Mucosa of gallbladder (tissue), 1 donor: ENCODE measurements at regions not wholly inside any gene's neighbourhood (a gene's known extent, or its start where the extent isn't known, plus 50 kb on each side); places are given as distances from the start of the nearest gene placed in this dataset.

Source experiments
- DNase-seq: peaks from one replicate; pipeline ENCODE4 v3.0.0-alpha.2; 2020; ENCODE audit warnings: low spot score
- donor health status: DM: no; HTN: no; CAD: no.

GRCh38 chr1:198861636-198862035 is 222.8 kb downstream of the PTPRC start:
- no peak for DNase-seq

GRCh38 chr1:198864695-198865094 is 225.9 kb downstream of the PTPRC start:
- no peak for DNase-seq

- no peak for DNase-seq
These were observed 226.5 kb downstream of the PTPRC start for GRCh38 chr1:198865319-198865718.

GRCh38 chr1:198867182-198867581 is 228.3 kb downstream of the PTPRC start:
- DNase-seq: no peak

- no peak for DNase-seq
These were observed 234.9 kb downstream of the PTPRC start for GRCh38 chr1:198873696-198874230.

GRCh38 chr1:198876371-198876871 is 237.6 kb downstream of the PTPRC start:
- no peak for DNase-seq

GRCh38 chr1:198878566-198878965 is 239.7 kb downstream of the PTPRC start:
- DNase-seq: no peak

GRCh38 chr1:198879711-198880306 is 241.0 kb downstream of the PTPRC start:
- no peak for DNase-seq

- no peak for DNase-seq
These were observed 241.6 kb downstream of the PTPRC start for GRCh38 chr1:198880397-198880796.

GRCh38 chr1:198880818-198881597 is 242.2 kb downstream of the PTPRC start:
- DNase-seq: no peak

- DNase-seq: no peak
These were observed 244.3 kb downstream of the PTPRC start for GRCh38 chr1:198883184-198883583.

- DNase-seq: no peak
These were observed 249.0 kb downstream of the PTPRC start for GRCh38 chr1:198887866-198888265.

GRCh38 chr1:198888379-198888943 is 249.6 kb downstream of the PTPRC start:
- DNase-seq: no peak

- no peak for DNase-seq
These were observed 250.3 kb downstream of the PTPRC start for GRCh38 chr1:198889101-198889500.

GRCh38 chr1:198889749-198890148 is 250.9 kb downstream of the PTPRC start:
- no peak for DNase-seq

- no peak for DNase-seq
These were observed 251.5 kb downstream of the PTPRC start for GRCh38 chr1:198890214-198890930.

GRCh38 chr1:198892065-198892464 is 253.2 kb downstream of the PTPRC start:
- no peak for DNase-seq

- no peak for DNase-seq
These were observed 254.3 kb downstream of the PTPRC start for GRCh38 chr1:198893141-198893540.

GRCh38 chr1:198893763-198894444 is 255.1 kb downstream of the PTPRC start:
- DNase-seq: no peak

GRCh38 chr1:198901266-198901665 is 262.4 kb downstream of the PTPRC start:
- no peak for DNase-seq

GRCh38 chr1:198902655-198903054 is 263.8 kb downstream of the PTPRC start:
- DNase-seq: no peak
